ENCODE measurements at regions not wholly inside any gene's neighbourhood (a gene's known extent, or its start where the extent isn't known, plus 50 kb on each side); places are given as distances from the start of the nearest gene placed in this dataset.

DNA sequence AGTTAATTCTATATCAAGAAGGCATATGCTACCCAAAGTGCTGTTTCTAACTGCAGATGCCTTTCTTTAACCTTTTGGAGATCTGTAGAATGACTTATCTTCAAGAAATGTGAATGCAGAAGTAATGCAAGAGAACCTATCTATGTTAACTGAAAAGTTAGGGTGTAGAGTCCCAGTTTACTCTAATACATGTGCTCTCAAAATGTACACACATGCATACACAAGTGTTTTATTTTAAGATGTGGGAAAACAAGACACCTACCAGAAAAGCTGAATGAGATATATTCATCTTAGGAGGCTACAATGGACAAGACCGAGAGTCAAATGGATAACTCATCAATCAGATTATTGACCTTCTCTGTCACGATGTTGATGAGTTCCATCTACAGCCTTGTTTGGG lies 80.9 kb downstream of the CDCA7 start:
- ATAC-seq (ENCODE audit: insufficient read depth, low read depth) (no peak), DNase-seq (no peak)
- Histone ChIP-seq H4K20me1 (ENCODE audit: insufficient read depth, low read length) (no peaks in the 10 kb centered on the region), H3K27ac (ENCODE audit: low read length) (no peak overlapping the region), H3K9me3 (ENCODE audit: insufficient read depth, low read length, severe bottlenecking) (no peaks in the 10 kb centered on the region), H3K4me2 (ENCODE audit: insufficient read depth, low read length) (no peak overlapping the region), H3K9ac (ENCODE audit: low read depth, low read length) (no peak overlapping the region), H3K27me3 (ENCODE audit: insufficient read depth, low read length, poor library complexity) (no peaks in the 10 kb centered on the region), H2AFZ (ENCODE audit: low read depth, low read length) (no peak overlapping the region), H3K4me3 (ENCODE audit: low read depth in 1 of 2, low read length in 2 of 2) (no peak overlapping the region), H3K36me3 (ENCODE audit: insufficient read depth, low read length) (no peaks in the 10 kb centered on the region), H3K4me1 (ENCODE audit: insufficient read depth, low read length) (no peaks in the 10 kb centered on the region), H3K79me2 (ENCODE audit: insufficient read depth, low read length) (no peaks in the 10 kb centered on the region)
- TF ChIP-seq EZH2 (IDR thresholded peaks at IDR 0.05; ENCODE audit: borderline replicate concordance, low read depth, low read length, severe bottlenecking): no peak
- TF ChIP-seq, protein P1, sequence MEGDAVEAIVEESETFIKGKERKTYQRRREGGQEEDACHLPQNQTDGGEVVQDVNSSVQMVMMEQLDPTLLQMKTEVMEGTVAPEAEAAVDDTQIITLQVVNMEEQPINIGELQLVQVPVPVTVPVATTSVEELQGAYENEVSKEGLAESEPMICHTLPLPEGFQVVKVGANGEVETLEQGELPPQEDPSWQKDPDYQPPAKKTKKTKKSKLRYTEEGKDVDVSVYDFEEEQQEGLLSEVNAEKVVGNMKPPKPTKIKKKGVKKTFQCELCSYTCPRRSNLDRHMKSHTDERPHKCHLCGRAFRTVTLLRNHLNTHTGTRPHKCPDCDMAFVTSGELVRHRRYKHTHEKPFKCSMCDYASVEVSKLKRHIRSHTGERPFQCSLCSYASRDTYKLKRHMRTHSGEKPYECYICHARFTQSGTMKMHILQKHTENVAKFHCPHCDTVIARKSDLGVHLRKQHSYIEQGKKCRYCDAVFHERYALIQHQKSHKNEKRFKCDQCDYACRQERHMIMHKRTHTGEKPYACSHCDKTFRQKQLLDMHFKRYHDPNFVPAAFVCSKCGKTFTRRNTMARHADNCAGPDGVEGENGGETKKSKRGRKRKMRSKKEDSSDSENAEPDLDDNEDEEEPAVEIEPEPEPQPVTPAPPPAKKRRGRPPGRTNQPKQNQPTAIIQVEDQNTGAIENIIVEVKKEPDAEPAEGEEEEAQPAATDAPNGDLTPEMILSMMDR (IDR thresholded peaks at IDR 0.05; ENCODE audit: borderline replicate concordance, extremely low read depth, low read length, poor library complexity, severe bottlenecking): no peak

GRCh38 chr2:173436088-173436487 lies 81.4 kb downstream of the CDCA7 start:
- no peak overlapping the region for H3K27ac ChIP-seq (ENCODE audit: low read length)
- no peaks in the 10 kb centered on the region for H3K9me3 ChIP-seq (ENCODE audit: insufficient read depth, low read length, severe bottlenecking)
- no peak overlapping the region for H2AFZ ChIP-seq (ENCODE audit: low read depth, low read length)
- no peaks in the 10 kb centered on the region for H4K20me1 ChIP-seq (ENCODE audit: insufficient read depth, low read length)
- H3K79me2 ChIP-seq (ENCODE audit: insufficient read depth, low read length): no peaks in the 10 kb centered on the region
- ATAC-seq (ENCODE audit: insufficient read depth, low read depth) (no peak), DNase-seq (no peak)
- H3K27me3 ChIP-seq (ENCODE audit: insufficient read depth, low read length, poor library complexity): no peaks in the 10 kb centered on the region
- TF ChIP-seq EZH2 (IDR thresholded peaks at IDR 0.05; ENCODE audit: borderline replicate concordance, low read depth, low read length, severe bottlenecking): no peak
- TF ChIP-seq, protein P1 (IDR thresholded peaks at IDR 0.05; ENCODE audit: borderline replicate concordance, extremely low read depth, low read length, poor library complexity, severe bottlenecking): no peak
- no peak overlapping the region for H3K9ac ChIP-seq (ENCODE audit: low read depth, low read length)
- H3K4me2 ChIP-seq (ENCODE audit: insufficient read depth, low read length): no peak overlapping the region
- H3K4me3 ChIP-seq (ENCODE audit: low read depth in 1 of 2, low read length in 2 of 2): no peak overlapping the region
- no peaks in the 10 kb centered on the region for H3K36me3 ChIP-seq (ENCODE audit: insufficient read depth, low read length)
- no peaks in the 10 kb centered on the region for H3K4me1 ChIP-seq (ENCODE audit: insufficient read depth, low read length)

GRCh38 chr2:173441222-173441621 lies 86.5 kb downstream of the CDCA7 start:
- ATAC-seq (ENCODE audit: insufficient read depth, low read depth): no peak

More at GRCh38 chr2:173441222-173441621, 86.5 kb downstream of the CDCA7 start:
- Histone ChIP-seq H3K4me2 (ENCODE audit: insufficient read depth, low read length) (no peak overlapping the region), H3K36me3 (ENCODE audit: insufficient read depth, low read length) (no peaks in the 10 kb centered on the region), H3K4me1 (ENCODE audit: insufficient read depth, low read length) (no peaks in the 10 kb centered on the region), H3K9ac (ENCODE audit: low read depth, low read length) (no peak overlapping the region), H3K9me3 (ENCODE audit: insufficient read depth, low read length, severe bottlenecking) (no peaks in the 10 kb centered on the region), H3K27me3 (ENCODE audit: insufficient read depth, low read length, poor library complexity) (no peaks in the 10 kb centered on the region), H3K79me2 (ENCODE audit: insufficient read depth, low read length) (no peaks in the 10 kb centered on the region), H2AFZ (ENCODE audit: low read depth, low read length) (no peak overlapping the region), H3K27ac (ENCODE audit: low read length) (no peak overlapping the region), H4K20me1 (ENCODE audit: insufficient read depth, low read length) (no peaks in the 10 kb centered on the region), H3K4me3 (ENCODE audit: low read depth in 1 of 2, low read length in 2 of 2) (no peak overlapping the region)
- no peak for TF ChIP-seq EZH2 (IDR thresholded peaks at IDR 0.05; ENCODE audit: borderline replicate concordance, low read depth, low read length, severe bottlenecking)
- TF ChIP-seq, protein P1 (IDR thresholded peaks at IDR 0.05; ENCODE audit: borderline replicate concordance, extremely low read depth, low read length, poor library complexity, severe bottlenecking): no peak
- DNase-seq: no peak

Data from DND-41 (cell line).